H9 (cell line): ENCODE measurements at regions not wholly inside any gene's neighbourhood (a gene's known extent, or its start where the extent isn't known, plus 50 kb on each side); places are given as distances from the start of the nearest gene placed in this dataset.

Source experiments
- DNase-seq: peaks from one replicate; pipeline ENCODE4 v3.0.0-alpha.2; 2017
- H2AFZ ChIP-seq: one replicate; pipeline ENCODE4 v1.6.1; 2013; ENCODE audit warnings: mild to moderate bottlenecking, low read length, control low read depth, moderate library complexity
- H2AK5ac ChIP-seq: 2 replicates; pipeline ENCODE4 v1.6.1; 2013; ENCODE audit warnings: low read length, control low read depth, mixed read lengths; ENCODE audit not compliant: insufficient read length
- H2BK120ac ChIP-seq: one replicate; pipeline ENCODE4 v1.6.1; 2013; ENCODE audit warnings: low read depth, mild to moderate bottlenecking, low read length, control low read depth, inconsistent platforms; ENCODE audit not compliant: poor library complexity, severe bottlenecking
- H2BK12ac ChIP-seq: 2 replicates; pipeline ENCODE4 v1.6.1; 2013; ENCODE audit warnings: low read length, control low read depth, mixed read lengths, low read depth; ENCODE audit not compliant: insufficient read length
- H2BK15ac ChIP-seq: 2 replicates; pipeline ENCODE4 v1.6.1; 2013; ENCODE audit warnings: low read depth, low read length, control low read depth
- H2BK20ac ChIP-seq: one replicate; pipeline ENCODE4 v1.6.1; 2013; ENCODE audit warnings: low read depth, mild to moderate bottlenecking, low read length, control low read depth, inconsistent platforms; ENCODE audit not compliant: poor library complexity, severe bottlenecking
- H2BK5ac ChIP-seq: 2 replicates; pipeline ENCODE4 v1.6.1; 2013; ENCODE audit warnings: low read length, control low read depth, mixed read lengths; ENCODE audit not compliant: insufficient read length
- H3K14ac ChIP-seq: 2 replicates; pipeline ENCODE4 v1.6.1; 2013; ENCODE audit warnings: low read length, control low read depth; ENCODE audit not compliant: insufficient read depth
- H3K18ac ChIP-seq: 2 replicates; pipeline ENCODE4 v1.6.1; 2013; ENCODE audit warnings: low read depth, mild to moderate bottlenecking, mixed read lengths, low read length, control low read depth; ENCODE audit not compliant: insufficient read length
- H3K23ac ChIP-seq: 2 replicates; pipeline ENCODE4 v1.6.1; 2013; ENCODE audit warnings: low read length, control low read depth, mixed read lengths, low read depth; ENCODE audit not compliant: insufficient read length
- H3K23me2 ChIP-seq: 2 replicates; pipeline ENCODE4 v1.6.1; 2013; ENCODE audit warnings: low read depth, mild to moderate bottlenecking, mixed read lengths, low read length, control low read depth; ENCODE audit not compliant: insufficient read length, poor library complexity, severe bottlenecking
- H3K27ac ChIP-seq: 2 replicates; pipeline ENCODE4 v1.5.1; 2013; ENCODE audit warnings: low read length, control low read depth, mixed read lengths, low read depth; ENCODE audit not compliant: insufficient read length
- H3K27me3 ChIP-seq: 2 replicates; pipeline ENCODE4 v1.6.1; 2013; ENCODE audit warnings: low read length, control low read depth, inconsistent platforms; ENCODE audit not compliant: insufficient read depth
- H3K4ac ChIP-seq: 2 replicates; pipeline ENCODE4 v1.6.1; 2013; ENCODE audit warnings: low read depth, mild to moderate bottlenecking, control low read depth, inconsistent platforms, low read length, moderate library complexity
- H3K4me1 ChIP-seq: 2 replicates; pipeline ENCODE4 v1.6.1; 2013; ENCODE audit warnings: low read length, control low read depth, inconsistent platforms; ENCODE audit not compliant: insufficient read depth
- H3K4me2 ChIP-seq: 2 replicates; pipeline ENCODE4 v1.6.1; 2013; ENCODE audit warnings: low read length, control low read depth, mixed read lengths; ENCODE audit not compliant: insufficient read length, insufficient read depth
- H3K56ac ChIP-seq: 2 replicates; pipeline ENCODE4 v1.6.1; 2013; ENCODE audit warnings: low read depth, mild to moderate bottlenecking, mixed read lengths, low read length, control low read depth; ENCODE audit not compliant: insufficient read length
- H3K79me1 ChIP-seq: 2 replicates; pipeline ENCODE4 v1.6.1; 2013; ENCODE audit warnings: low read depth, mild to moderate bottlenecking, moderate library complexity, low read length, control low read depth, inconsistent platforms; ENCODE audit not compliant: insufficient read depth, poor library complexity, severe bottlenecking
- H3K79me2 ChIP-seq: 2 replicates; pipeline ENCODE4 v1.6.1; 2013; ENCODE audit warnings: low read length, control low read depth, inconsistent platforms; ENCODE audit not compliant: insufficient read depth
- H3K9ac ChIP-seq: 2 replicates; pipeline ENCODE4 v1.6.1; 2013; ENCODE audit warnings: low read length, control low read depth, mixed read lengths; ENCODE audit not compliant: insufficient read length; ENCODE audit errors: extremely low read depth
- H3K9me3 ChIP-seq: one replicate; pipeline ENCODE4 v1.6.1; 2013; ENCODE audit warnings: low read depth, low read length, inconsistent platforms; ENCODE audit not compliant: control insufficient read depth
- H3T11ph ChIP-seq: one replicate; pipeline ENCODE4 v1.6.1; 2013; ENCODE audit warnings: mild to moderate bottlenecking, low read length, control low read depth, inconsistent platforms
- H4K20me1 ChIP-seq: one replicate; pipeline ENCODE4 v1.6.1; 2013; ENCODE audit not compliant: control insufficient read depth, insufficient read length, insufficient read depth
- H4K5ac ChIP-seq: 2 replicates; pipeline ENCODE4 v1.6.1; 2013; ENCODE audit warnings: low read depth, mild to moderate bottlenecking, mixed read lengths, low read length, control low read depth; ENCODE audit not compliant: insufficient read length
- H4K8ac ChIP-seq: replicated peaks from 2 replicates; pipeline ENCODE4 v1.6.1; 2013; ENCODE audit warnings: low read length, control low read depth, mixed read lengths, low read depth; ENCODE audit not compliant: insufficient read length
- H4K91ac ChIP-seq: 2 replicates; pipeline ENCODE4 v1.6.1; 2013; ENCODE audit warnings: low read depth, mild to moderate bottlenecking, moderate library complexity, mixed read lengths, low read length, control low read depth; ENCODE audit not compliant: insufficient read length
- H3K27ac Mint-ChIP-seq, 3 experiments: 2 replicates in 2 of 3; 3 replicates in 1 of 3; pipeline ENCODE4 v1.8.0; 2020 to 2021; ENCODE audit warnings: mixed read lengths in 3 of 3, mild to moderate bottlenecking in 1 of 3, moderate library complexity in 1 of 3
- H3K27me3 Mint-ChIP-seq: 2 replicates; pipeline ENCODE4 v1.8.0; 2021; ENCODE audit warnings: low read depth, mild to moderate bottlenecking, moderate library complexity, mixed read lengths
- H3K36me3 Mint-ChIP-seq, 3 experiments: 2 replicates in 2 of 3; 3 replicates in 1 of 3; pipeline ENCODE4 v1.8.0; 2020 to 2021; ENCODE audit warnings: low read depth in 3 of 3, mixed read lengths in 3 of 3; ENCODE audit not compliant: insufficient read depth in 1 of 3
- H3K4me1 Mint-ChIP-seq, 2 experiments: 2 replicates each; pipeline ENCODE4 v1.8.0; 2020; ENCODE audit warnings: mixed read lengths in 2 of 2
- H3K4me3 Mint-ChIP-seq, 2 experiments: 2 replicates in 1 of 2; 3 replicates in 1 of 2; pipeline ENCODE4 v1.8.0; 2020 to 2021; ENCODE audit warnings: mild to moderate bottlenecking in 2 of 2, mixed read lengths in 2 of 2, moderate library complexity in 1 of 2
- H3K9me3 Mint-ChIP-seq, 2 experiments: 2 replicates in 1 of 2; 3 replicates in 1 of 2; pipeline ENCODE4 v1.8.0; 2020; ENCODE audit warnings: mild to moderate bottlenecking in 2 of 2, mixed read lengths in 2 of 2, moderate library complexity in 1 of 2
- CTCF ChIP-seq: fragments of 200-600 bp; sonication (generic); conservative IDR thresholded peaks from 3 replicates; pipeline ENCODE4 v1.8.0; 2021; ENCODE audit warnings: antibody characterized with exemption, mild to moderate bottlenecking
- WGBS: extraction: QIAGEN DNeasy Blood & Tissue Kit; methylation state at CpG from one replicate; pipeline ENCODE4 v1.1.7; 2013; ENCODE audit warnings: missing lambda C conversion rate, low lambda C conversion rate, mixed read lengths; ENCODE audit not compliant: insufficient read length; ENCODE audit errors: extremely low coverage; 5-methylcytosine and 5-hydroxymethylcytosine counted together

GRCh38 chr10:100624298-100624697 is 88.6 kb downstream of the HIF1AN start:
- Histone ChIP-seq H2BK20ac (no peak overlapping the region), H3K9ac (no peak overlapping the region), H3K23me2 (no peaks in the 10 kb centered on the region), H3K79me2 (no peaks in the 10 kb centered on the region), H3K27ac (no peak overlapping the region), H2AFZ (no peak overlapping the region), H3K18ac (no peak overlapping the region), H3K27me3 (no peaks in the 10 kb centered on the region), H2BK120ac (no peak overlapping the region), H2BK5ac (no peak overlapping the region), H3T11ph (no peak overlapping the region), H3K23ac (no peak overlapping the region), H3K14ac (no peak overlapping the region), H3K4ac (no peak overlapping the region), H4K8ac (no peak overlapping the region), H2AK5ac (no peak overlapping the region), H2BK12ac (no peak overlapping the region), H3K4me2 (no peak overlapping the region), H3K4me1 (peaks cover 3% of the 10 kb centered on the region; the same call in 1 of the 2 replicates), H4K5ac (no peak overlapping the region), H4K91ac (no peak overlapping the region), H4K20me1 (no peaks in the 10 kb centered on the region), H3K79me1 (no peaks in the 10 kb centered on the region), H3K9me3 (no peaks in the 10 kb centered on the region), H3K56ac (no peak overlapping the region), H2BK15ac (no peak overlapping the region)
- no CpG with 5 or more reads among the region's 8 CpGs for WGBS
- no peak for TF ChIP-seq CTCF
- Mint-ChIP-seq H3K27me3 (peaks cover 39% of the 10 kb centered on the region), H3K27ac (no peak overlapping the region), H3K36me3 (no peaks in the 10 kb centered on the region), H3K4me3 (no peak overlapping the region), H3K4me1 (peaks cover 21 to 35% of the 10 kb centered on the region in 2 experiments), H3K9me3 (no peaks in the 10 kb centered on the region)
- DNase-seq = no peak
